ENCODE measurements at regions not wholly inside any gene's neighbourhood (a gene's known extent, or its start where the extent isn't known, plus 50 kb on each side); places are given as distances from the start of the nearest gene placed in this dataset.

- TF ChIP-seq CTCF (IDR thresholded peaks at IDR 0.05; ENCODE audit: control extremely low read depth in 1 of 3, insufficient read depth in 1 of 3, low read depth in 1 of 3, low read length in 3 of 3) (no peak), MAFK (IDR thresholded peaks at IDR 0.05; ENCODE audit: low read depth, low read length) (no peak), RXRA (IDR thresholded peaks at IDR 0.05; ENCODE audit: insufficient read depth, low read depth, low read length) (no peak), POLR2A (IDR thresholded peaks at IDR 0.05; ENCODE audit: control extremely low read depth in 1 of 2, low read depth in 2 of 2, low read length in 2 of 2) (no peak), EP300 (IDR thresholded peaks at IDR 0.05; ENCODE audit: borderline replicate concordance in 1 of 2, low read depth in 2 of 2, low read length in 2 of 2) (no peak), RFX5 (IDR thresholded peaks at IDR 0.05; ENCODE audit: borderline replicate concordance, low read depth, low read length) (no peak), CEBPB (IDR thresholded peaks at IDR 0.05; ENCODE audit: low read depth, low read length) (no peak), EZH2 (IDR thresholded peaks at IDR 0.05; ENCODE audit: low read depth, low read length, severe bottlenecking) (no peak)
Observed at GRCh38 chr3:20648921-20649381, 462.9 kb upstream of the SGO1 start.
